ENCODE measurements at regions not wholly inside any gene's neighbourhood (a gene's known extent, or its start where the extent isn't known, plus 50 kb on each side); places are given as distances from the start of the nearest gene placed in this dataset.
"Not testable (repeated sequence)": the region's sequence is repeated elsewhere in the genome, so short reads cannot be mapped to it uniquely, and the experiment has no call there.

DNA sequence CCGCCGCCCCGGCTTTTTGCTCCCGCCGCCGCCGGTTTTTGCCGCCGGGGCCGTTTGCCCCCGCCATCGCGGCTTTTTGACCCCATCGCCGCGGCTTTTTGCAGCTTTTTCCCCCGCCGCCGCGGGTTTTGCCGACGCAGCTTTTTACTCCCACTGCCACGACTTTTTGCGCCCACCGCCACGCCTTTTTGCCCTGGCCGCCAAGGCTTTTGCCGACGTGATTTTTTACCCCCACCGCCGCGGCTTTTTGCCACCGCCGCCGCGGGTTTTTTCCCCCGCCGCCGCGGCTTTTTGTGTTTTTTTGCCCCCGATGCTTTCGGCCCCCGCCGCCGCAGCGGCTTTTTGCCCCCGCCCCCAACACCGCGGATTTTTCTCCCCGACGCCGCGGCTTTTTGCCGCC, 5001.9 kb upstream of the OR11H1 start:
- not testable (repeated sequence) for DNase-seq, ATAC-seq

GRCh38 chr22:10531141-10531540, 4996.9 kb upstream of the OR11H1 start:
- not testable (repeated sequence) for ATAC-seq, DNase-seq

GRCh38 chr22:10572531-10572930, 4955.5 kb upstream of the OR11H1 start:
- not testable (repeated sequence) for ATAC-seq, DNase-seq

DNA sequence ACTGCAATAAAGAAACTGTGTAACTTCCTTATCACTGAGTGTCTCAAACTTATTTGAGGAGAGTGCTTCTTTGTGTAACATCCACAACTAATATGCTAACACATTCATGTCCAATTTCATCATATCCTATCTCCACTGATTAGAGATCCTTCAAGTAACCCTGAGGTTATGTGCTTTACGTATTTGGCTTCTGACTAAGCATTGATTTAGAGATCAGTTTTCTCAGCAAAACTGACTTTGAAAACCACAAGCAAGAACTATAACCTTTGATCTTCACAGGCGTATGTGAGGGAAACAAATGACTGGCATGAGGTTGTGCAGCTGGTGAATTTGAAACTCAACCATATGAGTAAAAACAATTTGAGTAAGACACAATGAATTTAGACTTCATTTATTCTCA, 4926.9 kb upstream of the OR11H1 start:
- DNase-seq, ATAC-seq: not testable (repeated sequence)

DNA sequence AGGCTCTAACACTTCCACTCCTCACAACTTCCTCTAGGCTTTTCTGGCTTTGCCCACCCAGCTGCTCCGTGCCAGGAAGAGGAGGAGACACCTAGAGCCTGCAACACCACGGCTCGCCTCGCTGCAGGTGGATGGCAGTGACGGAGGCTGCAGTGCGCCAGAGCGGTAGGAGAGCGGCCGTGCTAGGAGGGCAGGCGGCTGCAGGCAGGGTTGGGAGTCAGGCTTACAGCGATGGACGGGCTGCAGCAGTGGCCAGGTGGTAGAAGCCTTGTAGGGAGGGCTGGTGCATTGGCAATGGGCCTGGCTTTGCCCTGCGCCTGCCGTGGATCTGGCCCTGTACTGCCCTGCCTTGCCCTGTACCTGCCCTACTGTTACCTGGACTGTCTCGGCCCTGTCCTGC, 4896.0 kb upstream of the OR11H1 start:
- DNase-seq, ATAC-seq: not testable (repeated sequence)

DNA sequence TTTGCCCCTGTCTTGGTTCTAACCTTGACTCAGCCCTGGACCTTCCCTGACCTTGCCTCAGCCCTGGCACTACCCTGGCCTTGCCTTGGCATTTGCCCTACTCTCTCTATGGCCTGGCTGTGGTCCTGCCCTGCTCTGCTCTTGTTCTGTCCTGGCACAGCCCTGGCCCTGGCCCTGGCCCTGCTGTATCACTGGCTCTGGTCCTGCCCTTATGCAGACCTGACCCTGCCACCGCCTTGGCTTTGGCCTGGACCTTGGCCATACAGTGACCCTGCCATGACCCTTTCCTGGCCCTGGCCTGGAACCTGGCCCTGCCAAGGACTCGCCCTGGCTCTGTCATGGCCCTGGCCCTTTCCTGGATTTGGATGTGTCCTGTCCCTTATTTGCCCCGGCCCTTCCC, 4892.7 kb upstream of the OR11H1 start:
- DNase-seq, ATAC-seq: not testable (repeated sequence)

DNA sequence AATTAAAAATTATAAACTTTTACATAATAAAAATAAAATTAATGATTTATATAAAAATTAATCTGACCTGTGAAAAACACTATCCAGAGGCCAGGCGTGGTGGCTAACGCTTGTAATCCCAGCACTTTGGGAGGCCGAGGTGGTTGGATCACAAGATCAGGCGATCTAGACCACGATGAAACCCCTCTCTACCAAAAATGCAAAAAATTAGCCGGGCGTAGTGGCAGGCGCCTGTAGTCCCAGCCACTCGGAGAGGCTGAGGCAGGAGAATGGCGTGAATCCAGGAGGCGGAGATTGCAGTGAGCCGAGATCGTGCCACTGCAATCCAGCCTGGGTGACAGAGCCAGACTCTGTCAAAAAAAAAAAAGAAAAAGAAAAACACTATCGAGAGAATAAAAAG, 4865.2 kb upstream of the OR11H1 start:
- ATAC-seq, DNase-seq: not testable (repeated sequence)

DNA sequence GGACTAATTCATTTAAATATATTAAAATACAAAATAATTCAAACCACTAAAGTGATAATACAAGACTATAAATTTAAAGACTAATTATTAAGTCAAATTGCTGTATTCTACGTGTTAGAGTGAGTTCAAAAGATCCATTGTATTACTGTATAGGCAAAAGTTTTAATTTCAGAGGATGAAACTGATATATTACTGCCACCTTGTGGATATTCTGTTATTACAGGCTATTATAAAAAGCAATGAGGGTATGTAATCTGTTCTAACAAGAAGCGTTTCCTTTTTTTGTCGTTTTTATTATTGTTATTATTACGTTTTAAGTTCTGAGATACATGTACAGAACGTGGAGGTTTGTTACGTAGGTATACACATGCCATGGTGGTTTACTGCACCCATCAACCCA, 4854.9 kb upstream of the OR11H1 start:
- not testable (repeated sequence) for DNase-seq, ATAC-seq

DNA sequence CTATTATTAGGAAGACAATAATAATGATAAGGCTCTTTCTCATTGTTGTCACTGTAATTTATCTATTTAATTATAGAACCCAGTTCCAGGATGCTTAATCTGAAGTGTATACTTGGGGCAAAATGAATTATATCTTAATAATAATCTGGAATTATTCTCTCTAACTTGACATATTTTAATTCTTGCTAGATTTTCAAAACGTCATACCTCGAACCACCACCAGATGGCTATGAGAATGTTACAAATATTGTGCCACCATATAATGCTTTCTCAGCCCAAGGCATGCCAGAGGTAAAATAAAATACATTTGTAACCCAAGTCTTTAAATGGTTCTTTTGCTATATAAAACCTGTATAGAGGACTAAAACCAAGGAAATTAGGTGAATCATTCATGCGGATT, 4849.3 kb upstream of the OR11H1 start:
- not testable (repeated sequence) for ATAC-seq, DNase-seq

- DNase-seq, ATAC-seq: not testable (repeated sequence)
Measured at GRCh38 chr22:10685436-10685835, 4842.6 kb upstream of the OR11H1 start.

GRCh38 chr22:10687256-10687655, 4840.7 kb upstream of the OR11H1 start:
- not testable (repeated sequence) for ATAC-seq

GRCh38 chr22:10698836-10699235, 4829.2 kb upstream of the OR11H1 start:
- ATAC-seq, DNase-seq: not testable (repeated sequence)

More at GRCh38 chr22:10687256-10687655, 4840.7 kb upstream of the OR11H1 start:
- not testable (repeated sequence) for DNase-seq

GRCh38 chr22:10699301-10700097, 4828.5 kb upstream of the OR11H1 start:
- ATAC-seq, DNase-seq: not testable (repeated sequence)

DNA sequence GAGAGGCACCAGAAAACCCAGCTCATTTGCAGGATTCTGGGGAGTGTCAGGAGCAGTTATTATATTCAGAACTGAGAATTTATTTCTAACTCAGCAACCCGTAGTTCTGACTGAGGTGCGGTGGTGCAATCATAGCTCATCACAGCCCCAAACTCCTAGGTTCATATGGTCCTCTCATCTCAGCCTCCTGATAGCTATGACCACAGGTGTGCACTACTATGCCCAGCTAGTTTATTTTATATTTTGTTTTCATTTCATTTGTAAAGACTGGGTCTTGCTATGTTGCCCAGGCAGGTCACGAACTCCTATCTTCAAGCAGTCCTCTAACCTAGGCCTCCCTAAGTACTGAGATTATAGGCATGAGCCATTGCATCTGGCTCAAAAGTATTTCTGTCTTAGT, 4819.8 kb upstream of the OR11H1 start:
- DNase-seq, ATAC-seq: not testable (repeated sequence)

DNA sequence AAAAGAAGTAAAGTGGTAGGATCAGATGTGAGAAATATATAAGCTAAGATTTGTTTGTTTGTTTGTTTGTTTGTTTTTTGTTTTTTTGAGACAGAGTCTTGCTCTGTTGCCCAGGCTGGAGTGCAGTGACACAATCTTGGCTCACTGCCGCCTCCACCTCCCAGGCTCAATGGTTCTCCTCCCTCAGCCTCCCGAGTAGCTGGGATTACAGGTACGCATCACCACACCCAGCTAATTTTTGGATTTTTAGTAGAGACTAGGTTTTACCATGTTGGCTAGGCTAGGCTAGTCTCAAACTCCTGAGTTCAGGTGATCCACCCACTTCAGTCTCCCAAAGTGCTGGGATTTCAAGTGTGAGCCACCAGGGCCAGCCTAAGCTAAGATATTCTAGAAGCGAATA, 4817.1 kb upstream of the OR11H1 start:
- ATAC-seq, DNase-seq: not testable (repeated sequence)

DNA sequence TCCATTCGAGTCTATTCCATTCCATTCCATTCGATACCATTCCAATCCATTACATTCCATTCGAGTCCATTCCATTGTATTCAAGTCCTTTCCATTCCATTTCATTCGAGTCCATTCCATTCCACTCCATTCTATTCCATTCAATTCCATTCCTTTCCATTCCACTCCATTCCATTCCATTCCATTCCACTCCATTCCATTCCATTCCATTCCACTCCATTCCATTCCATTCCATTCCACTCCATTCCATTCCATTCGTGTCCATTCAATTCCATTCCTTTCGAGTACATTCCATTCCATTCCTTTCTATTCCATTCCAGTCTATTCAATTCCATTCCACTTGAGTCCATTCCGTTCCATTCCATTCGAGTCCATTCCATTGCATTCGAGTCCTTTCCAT, 4805.2 kb upstream of the OR11H1 start:
- DNase-seq, result not testable (repeated sequence)
- peak; percentile 9 for ATAC-seq

DNA sequence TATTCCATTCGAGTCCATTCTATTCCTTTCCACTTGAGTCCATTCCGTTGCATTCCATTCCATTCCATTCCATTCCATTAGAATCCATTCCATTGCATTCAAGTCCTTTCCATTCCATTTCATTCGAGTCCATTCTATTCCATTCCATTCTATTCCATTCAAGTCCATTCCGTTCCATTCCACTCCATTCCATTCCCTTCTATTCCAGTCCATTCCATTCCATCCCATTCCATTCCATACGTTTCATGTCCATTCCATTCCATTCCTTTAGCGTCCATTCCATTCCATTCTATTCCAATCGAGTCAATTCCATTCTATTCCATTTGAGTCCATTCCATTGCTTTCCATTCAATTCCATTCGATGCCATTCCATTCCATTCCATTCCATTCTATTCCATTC, 4804.0 kb upstream of the OR11H1 start:
- DNase-seq, result not testable (repeated sequence)

GRCh38 chr22:10727393-10727792, 4800.6 kb upstream of the OR11H1 start:
- DNase-seq, result no peak
- ATAC-seq, result peak; percentile 44

More for the DNA sequence above, 4804.0 kb upstream of the OR11H1 start:
- not testable (repeated sequence) for ATAC-seq

DNA sequence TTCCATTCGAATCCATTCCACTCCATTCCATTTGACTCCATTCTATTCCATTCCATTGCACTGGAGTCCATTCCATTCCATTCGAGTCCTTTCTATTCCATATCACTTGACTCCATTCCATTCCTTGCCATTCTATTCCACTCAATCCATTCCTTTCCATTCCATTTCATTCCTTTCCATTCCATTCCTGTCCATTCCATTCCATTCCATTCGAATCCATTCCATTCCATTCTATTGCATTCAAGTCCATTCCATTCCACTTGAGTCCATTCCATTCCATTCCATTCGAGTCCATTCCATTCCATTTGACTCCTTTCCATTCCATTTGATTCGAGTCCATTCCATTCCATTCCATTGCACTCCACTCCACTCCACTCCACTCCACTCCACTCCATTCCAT, 4798.0 kb upstream of the OR11H1 start:
- not testable (repeated sequence) for DNase-seq, ATAC-seq

- DNase-seq, ATAC-seq: not testable (repeated sequence)
Measured at GRCh38 chr22:10730706-10731105, 4797.3 kb upstream of the OR11H1 start.

DNA sequence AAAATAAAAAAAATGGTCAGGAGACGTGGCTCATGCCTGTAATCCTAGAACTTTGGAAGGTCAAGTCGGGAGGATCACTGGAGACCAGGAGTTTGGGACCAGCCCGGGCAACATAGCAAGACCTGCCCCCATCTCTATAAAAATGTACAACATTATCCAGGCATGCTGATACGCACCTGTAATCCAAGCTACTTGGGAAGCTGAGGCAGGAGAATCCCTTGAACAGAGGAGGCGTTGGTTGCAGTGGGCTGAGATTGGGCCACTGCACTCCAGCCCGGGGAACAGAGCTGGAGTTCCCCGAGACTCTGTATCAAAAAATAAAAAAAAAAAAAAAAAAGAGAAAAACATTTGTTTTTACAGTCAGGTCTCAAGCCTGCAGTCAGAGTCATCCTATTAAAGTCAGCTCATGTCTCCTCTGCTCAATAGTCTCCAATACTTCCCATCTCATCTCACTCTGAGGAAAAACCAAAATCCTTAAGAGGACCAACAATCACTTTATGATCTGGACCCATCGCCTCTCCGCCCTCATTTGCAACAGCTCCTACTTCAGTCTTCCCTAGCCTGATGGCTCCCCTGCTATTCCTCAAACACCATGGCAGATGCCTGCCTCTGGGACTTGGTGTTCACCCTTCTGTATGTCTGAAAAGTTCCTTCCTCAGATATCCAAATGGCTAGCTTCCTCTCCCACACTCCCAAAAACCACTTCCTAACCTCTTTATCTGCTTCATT, 4796.6 kb upstream of the OR11H1 start:
- not testable (repeated sequence) for DNase-seq, ATAC-seq

- DNase-seq, result not testable (repeated sequence)
Measured at GRCh38 chr22:10735075-10735474, 4792.9 kb upstream of the OR11H1 start.

DNA sequence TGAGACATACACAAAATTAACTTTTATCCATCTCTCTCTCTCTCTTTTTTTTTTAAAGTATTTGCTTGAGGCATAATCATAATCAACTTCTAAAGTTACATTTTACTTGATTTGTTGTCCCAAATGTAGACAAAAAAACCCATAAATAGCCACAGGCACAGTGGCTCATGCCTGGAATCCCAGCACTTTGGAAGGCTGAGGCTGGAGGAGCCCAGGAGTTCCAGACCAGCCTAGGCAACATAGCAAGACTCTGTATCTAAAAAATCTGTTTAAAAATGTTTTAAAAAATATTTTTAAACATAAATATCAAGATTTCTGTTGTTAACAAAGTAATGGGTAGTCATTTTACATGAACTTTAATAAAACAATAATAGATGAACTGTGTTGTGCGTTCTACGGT, 4791.1 kb upstream of the OR11H1 start:
- ATAC-seq, DNase-seq: not testable (repeated sequence)

More at GRCh38 chr22:10735075-10735474, 4792.9 kb upstream of the OR11H1 start:
- ATAC-seq, result not testable (repeated sequence)
